HG02798 (cell line): ENCODE measurements at regions not wholly inside any gene's neighbourhood (a gene's known extent, or its start where the extent isn't known, plus 50 kb on each side); places are given as distances from the start of the nearest gene placed in this dataset.
A peak's percentile ranks its signal among the peaks of the same experiment; 100 is the strongest.
"Not testable (repeated sequence)": the region's sequence is repeated elsewhere in the genome, so short reads cannot be mapped to it uniquely, and the experiment has no call there.

Experiments used
- ATAC-seq: cut with Tn5 transposase; IDR thresholded peaks from one replicate; pipeline ENCODE4 v1.9.1; 2021; ENCODE audit warnings: mild to moderate bottlenecking; ENCODE audit not compliant: unreplicated experiment, poor library complexity

GRCh38 chr5:92332039-92332438, 948.9 kb upstream of the ARRDC3 start:
- ATAC-seq, result no peak

- ATAC-seq, result no peak
These were observed 947.2 kb upstream of the ARRDC3 start for GRCh38 chr5:92330365-92330764.

DNA sequence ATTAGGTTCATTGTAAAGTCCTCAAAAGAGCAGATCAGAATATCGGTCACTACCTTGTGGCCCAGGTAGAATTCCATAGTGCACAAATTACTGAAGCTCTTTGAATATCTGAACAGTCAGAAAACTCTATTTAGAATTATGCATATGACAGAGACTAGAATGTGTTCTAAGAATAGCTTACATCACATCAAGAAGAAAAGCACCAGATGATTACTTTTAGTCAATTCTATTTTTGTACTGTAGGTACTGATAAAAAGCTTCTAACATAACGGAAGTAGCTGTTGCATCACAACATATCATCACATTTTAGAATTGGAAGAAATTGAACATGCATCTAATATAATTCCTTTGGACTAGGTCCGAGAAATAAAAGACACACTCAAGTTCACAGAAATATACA, 946.6 kb upstream of the ARRDC3 start:
- no peak for ATAC-seq

DNA sequence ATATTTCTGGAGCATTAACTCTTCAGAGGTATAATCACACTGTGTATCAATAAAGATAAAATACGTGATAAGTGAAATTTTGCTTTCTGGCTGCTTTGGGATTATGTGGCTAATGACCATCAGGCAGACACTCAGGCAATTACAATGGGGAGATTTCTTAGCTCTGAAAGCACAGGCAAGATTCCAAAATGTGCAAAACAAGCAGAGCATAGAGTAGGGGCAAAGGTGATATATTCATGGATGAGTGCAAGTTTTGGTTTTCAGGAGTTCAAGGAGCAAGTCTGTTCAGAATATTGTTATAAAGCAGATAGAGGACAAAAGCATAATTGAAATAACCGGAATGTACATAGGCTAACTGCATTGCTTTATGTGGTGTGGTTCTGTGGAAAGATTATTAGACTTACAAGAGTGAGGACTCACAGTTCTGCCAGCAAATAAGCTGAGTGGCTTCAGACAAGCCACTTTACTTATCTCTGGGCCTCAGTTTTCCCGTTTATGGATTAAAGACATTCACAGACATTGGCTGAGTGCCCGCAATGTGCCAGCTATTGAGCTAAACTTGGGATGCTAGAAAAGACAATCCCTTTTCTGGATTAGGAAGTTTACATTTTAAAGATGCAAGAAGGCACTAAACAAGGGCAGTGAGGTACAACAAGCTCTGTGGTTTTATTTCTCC, 945.6 kb upstream of the ARRDC3 start:
- no peak for ATAC-seq

GRCh38 chr5:92320446-92320845, 937.3 kb upstream of the ARRDC3 start:
- ATAC-seq, result no peak

DNA sequence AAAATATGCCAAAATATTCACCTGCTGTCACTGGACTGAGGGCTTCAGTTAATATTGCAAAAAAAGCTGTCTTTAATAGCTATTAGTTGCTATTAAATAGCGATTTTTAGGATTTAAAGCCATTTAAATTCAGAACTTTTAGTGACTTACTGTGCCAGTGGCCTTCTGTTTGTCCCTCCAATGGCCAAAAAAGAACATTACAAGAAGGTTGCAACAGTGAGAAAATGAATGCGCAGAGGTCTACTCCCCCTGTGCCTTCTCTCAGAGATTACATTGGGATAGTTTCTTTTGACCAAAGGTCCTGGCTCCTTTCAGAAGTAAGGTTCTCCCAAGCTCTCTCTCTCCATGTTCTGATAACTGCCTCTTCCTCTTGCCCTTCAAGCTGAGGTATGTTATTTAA, 930.3 kb upstream of the ARRDC3 start:
- ATAC-seq, result no peak

DNA sequence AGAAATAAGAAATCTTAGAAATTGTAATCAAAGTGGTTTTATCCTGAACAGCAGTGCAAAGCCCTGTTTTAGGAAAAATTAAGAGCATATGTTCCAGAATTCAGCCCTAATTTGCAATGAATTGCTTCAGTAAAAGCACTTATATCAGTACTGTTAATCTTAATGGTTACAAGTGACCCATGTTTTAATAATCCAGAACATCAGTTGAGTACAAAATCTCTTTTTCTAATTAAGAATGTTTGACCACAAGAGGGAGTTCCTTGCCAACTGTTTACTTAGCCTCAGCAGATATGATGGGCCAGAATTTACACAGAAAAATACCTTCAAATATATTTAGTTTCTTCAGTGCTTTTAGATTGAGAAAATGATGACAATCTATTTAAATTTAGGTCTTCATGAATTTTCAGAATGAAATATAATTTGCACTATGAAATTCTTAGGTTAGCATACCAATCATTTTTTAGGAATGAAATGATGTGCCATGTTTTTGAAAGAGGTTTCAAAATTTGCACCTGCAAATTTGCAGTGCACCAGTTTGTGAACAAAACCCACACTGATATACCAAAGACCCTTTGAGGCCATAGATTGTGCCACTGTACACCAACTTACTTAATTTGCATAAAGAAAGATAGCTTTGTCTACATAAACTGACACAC, 926.3 kb upstream of the ARRDC3 start:
- peak; percentile 40 for ATAC-seq

DNA sequence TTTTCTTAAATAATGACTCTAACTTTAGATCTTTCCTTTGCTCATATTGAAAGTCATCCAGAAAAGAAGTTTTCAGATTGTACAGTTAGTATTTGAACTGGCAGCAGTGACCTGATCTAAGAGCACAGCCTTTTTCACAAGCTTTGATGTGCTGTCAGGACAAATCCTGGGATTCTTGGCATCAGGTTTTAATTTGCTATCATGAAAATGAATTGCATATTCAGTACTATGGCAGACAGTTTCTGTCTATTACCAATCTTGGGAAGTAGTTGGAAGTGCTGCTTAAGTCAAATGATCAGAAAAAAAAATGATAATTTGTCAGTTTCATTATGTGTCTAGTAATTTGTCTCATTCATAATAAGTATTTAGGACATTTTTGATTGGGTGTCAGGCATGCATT, 925.6 kb upstream of the ARRDC3 start:
- ATAC-seq, result no peak

DNA sequence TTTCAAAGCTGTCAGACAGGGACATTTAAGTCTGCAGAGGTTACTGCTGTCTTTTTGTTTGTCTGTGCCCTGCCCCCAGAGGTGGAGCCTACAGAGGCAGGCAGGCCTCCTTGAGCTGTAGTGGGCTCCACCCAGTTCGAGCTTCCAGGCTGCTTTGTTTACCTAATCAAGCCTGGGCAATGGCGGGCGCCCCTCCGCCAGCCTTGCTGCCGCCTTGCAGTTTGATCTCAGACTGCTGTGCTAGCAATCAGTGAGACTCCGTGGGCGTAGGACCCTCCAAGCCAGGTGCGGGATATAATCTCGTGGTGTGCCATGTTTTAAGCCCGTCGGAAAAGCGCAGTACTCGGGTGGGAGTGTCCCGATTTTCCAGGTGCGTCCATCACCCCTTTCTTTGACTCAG, 919.2 kb upstream of the ARRDC3 start:
- not testable (repeated sequence) for ATAC-seq

GRCh38 chr5:92283521-92283920, 900.4 kb upstream of the ARRDC3 start:
- ATAC-seq, result no peak

- not testable (repeated sequence) for ATAC-seq
These were observed 888.6 kb upstream of the ARRDC3 start for GRCh38 chr5:92271750-92272149.

- ATAC-seq, result no peak
These were observed 885.2 kb upstream of the ARRDC3 start for GRCh38 chr5:92268343-92268742.

GRCh38 chr5:92267830-92268229, 884.7 kb upstream of the ARRDC3 start:
- no peak for ATAC-seq

- ATAC-seq, result no peak
These were observed 882.7 kb upstream of the ARRDC3 start for GRCh38 chr5:92265804-92266203.

GRCh38 chr5:92255605-92256004, 872.5 kb upstream of the ARRDC3 start:
- ATAC-seq, result not testable (repeated sequence)

DNA sequence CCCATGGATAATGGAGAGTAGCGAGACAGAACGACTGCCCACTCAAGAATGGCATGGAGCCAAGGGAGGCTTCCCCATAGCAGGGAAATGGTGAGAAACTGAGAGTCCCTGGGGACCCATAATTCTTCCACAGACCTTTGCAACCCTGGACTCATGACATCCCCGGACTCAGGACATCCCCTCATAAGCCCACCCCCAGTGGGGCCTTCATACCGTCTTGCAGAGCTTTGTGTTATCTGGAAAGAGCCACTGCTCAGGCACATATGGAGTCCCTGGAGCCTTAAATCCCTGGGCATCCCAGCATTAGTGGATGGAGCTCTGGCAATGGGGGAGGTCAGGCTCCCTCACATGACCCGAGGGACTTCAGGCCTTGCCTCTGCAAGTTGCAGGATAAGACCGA, 865.4 kb upstream of the ARRDC3 start:
- ATAC-seq, result no peak

DNA sequence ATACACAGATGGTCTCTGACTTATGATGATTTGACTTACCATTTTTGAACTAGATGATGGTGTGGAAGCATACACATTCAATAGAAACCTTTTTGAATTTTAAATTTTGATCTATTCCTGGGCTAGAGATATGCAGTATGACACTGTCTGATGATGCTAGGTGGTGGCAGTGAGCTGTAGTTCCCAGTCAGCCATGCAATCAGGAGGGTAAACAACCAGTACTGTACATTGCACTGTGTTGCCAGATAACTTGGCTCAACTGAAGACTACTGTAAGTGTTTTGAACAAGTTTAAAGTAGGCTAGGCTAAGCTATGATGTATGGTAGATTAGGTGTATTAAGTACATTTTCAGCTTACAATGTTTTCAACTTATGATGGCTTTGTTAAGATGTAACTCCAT, 859.1 kb upstream of the ARRDC3 start:
- no peak for ATAC-seq

DNA sequence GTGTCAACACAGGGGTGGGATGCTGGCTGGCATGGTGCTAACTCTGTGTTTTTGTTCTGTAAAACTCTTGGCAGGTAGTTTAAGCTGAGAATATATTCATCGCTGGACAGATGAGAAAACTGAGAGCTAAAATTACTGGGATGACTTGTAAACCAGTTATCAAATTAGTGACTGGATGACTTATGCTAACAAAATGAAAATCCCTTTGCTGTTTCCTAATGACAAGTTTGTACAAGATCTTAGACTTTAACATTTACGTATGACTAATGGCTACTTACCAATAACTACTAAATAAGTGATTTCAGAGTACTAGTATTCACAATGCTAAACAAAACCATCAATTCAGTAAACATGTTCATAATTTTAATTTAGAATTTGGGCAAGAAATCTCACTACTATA, 854.8 kb upstream of the ARRDC3 start:
- no peak for ATAC-seq

DNA sequence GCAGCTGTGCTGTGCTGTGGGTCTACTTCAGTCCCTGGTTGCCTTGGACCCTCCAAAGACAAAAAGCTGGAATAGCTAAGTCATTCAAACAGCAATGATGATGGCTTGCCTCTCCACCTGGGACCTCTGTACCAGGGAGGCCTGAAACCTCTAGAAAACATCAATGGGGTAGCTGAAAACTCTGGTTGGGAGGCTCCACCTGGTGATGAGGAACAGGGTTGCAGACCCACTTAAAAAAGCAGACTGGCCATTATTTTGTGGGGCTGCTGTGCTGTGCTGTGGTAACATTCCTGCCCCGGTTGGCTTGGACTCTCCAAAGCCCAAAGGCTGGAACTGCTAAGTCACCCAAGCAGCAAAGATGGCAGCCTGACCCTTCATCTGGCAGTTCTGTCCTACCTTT, 839.3 kb upstream of the ARRDC3 start:
- no peak for ATAC-seq

- ATAC-seq, result not testable (repeated sequence)
These were observed 833.7 kb upstream of the ARRDC3 start for GRCh38 chr5:92216852-92217251.

DNA sequence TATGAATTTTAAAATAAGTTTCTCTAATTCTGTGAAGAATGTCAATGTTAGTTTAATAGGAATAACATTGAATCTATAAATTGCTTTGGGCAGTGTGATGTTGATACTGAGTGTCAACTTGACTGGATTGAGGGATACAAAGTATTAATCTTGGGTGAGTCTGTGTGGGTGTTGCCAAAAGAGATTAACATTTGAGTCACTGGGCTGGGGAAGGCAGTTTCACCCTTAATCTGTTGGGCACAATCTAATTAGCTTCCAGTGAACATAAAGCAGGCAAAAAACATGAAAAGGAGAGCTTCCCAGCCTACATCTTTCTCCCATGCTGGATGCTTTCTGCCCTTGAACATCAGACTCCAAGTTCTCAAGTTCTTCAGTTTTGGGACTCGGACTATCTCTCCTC, 832.0 kb upstream of the ARRDC3 start:
- ATAC-seq, result no peak

DNA sequence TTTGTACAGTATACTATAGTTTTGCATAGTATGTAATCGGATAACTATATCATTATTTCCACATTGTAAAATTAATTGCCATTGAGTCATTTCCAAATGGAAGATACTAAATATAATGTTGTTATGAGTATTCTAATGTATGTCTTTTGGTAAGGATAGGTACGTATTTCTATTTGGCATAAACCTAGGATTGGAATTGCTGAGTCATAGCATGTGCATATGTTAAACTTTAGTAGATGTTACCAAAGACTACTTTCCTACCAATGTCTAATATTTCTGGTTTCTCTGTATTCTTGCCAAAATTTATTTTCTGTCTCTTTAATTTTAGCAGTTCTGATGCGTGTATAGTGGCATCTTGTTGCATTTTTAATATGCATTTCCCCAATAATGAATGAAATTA, 825.1 kb upstream of the ARRDC3 start:
- no peak for ATAC-seq
